H9 (cell line): ENCODE measurements at regions not wholly inside any gene's neighbourhood (a gene's known extent, or its start where the extent isn't known, plus 50 kb on each side); places are given as distances from the start of the nearest gene placed in this dataset.

Experiments
- DNase-seq: peaks from one replicate; pipeline ENCODE4 v3.0.0-alpha.2; 2017
- H2AFZ ChIP-seq: one replicate; pipeline ENCODE4 v1.6.1; 2013; ENCODE audit warnings: mild to moderate bottlenecking, low read length, control low read depth, moderate library complexity
- H2AK5ac ChIP-seq: 2 replicates; pipeline ENCODE4 v1.6.1; 2013; ENCODE audit warnings: low read length, control low read depth, mixed read lengths; ENCODE audit not compliant: insufficient read length
- H2BK120ac ChIP-seq: one replicate; pipeline ENCODE4 v1.6.1; 2013; ENCODE audit warnings: low read depth, mild to moderate bottlenecking, low read length, control low read depth, inconsistent platforms; ENCODE audit not compliant: poor library complexity, severe bottlenecking
- H2BK12ac ChIP-seq: 2 replicates; pipeline ENCODE4 v1.6.1; 2013; ENCODE audit warnings: low read length, control low read depth, mixed read lengths, low read depth; ENCODE audit not compliant: insufficient read length
- H2BK15ac ChIP-seq: 2 replicates; pipeline ENCODE4 v1.6.1; 2013; ENCODE audit warnings: low read depth, low read length, control low read depth
- H2BK20ac ChIP-seq: one replicate; pipeline ENCODE4 v1.6.1; 2013; ENCODE audit warnings: low read depth, mild to moderate bottlenecking, low read length, control low read depth, inconsistent platforms; ENCODE audit not compliant: poor library complexity, severe bottlenecking
- H2BK5ac ChIP-seq: 2 replicates; pipeline ENCODE4 v1.6.1; 2013; ENCODE audit warnings: low read length, control low read depth, mixed read lengths; ENCODE audit not compliant: insufficient read length
- H3K14ac ChIP-seq: 2 replicates; pipeline ENCODE4 v1.6.1; 2013; ENCODE audit warnings: low read length, control low read depth; ENCODE audit not compliant: insufficient read depth
- H3K18ac ChIP-seq: 2 replicates; pipeline ENCODE4 v1.6.1; 2013; ENCODE audit warnings: low read depth, mild to moderate bottlenecking, mixed read lengths, low read length, control low read depth; ENCODE audit not compliant: insufficient read length
- H3K23ac ChIP-seq: 2 replicates; pipeline ENCODE4 v1.6.1; 2013; ENCODE audit warnings: low read length, control low read depth, mixed read lengths, low read depth; ENCODE audit not compliant: insufficient read length
- H3K23me2 ChIP-seq: 2 replicates; pipeline ENCODE4 v1.6.1; 2013; ENCODE audit warnings: low read depth, mild to moderate bottlenecking, mixed read lengths, low read length, control low read depth; ENCODE audit not compliant: insufficient read length, poor library complexity, severe bottlenecking
- H3K27ac ChIP-seq: 2 replicates; pipeline ENCODE4 v1.5.1; 2013; ENCODE audit warnings: low read length, control low read depth, mixed read lengths, low read depth; ENCODE audit not compliant: insufficient read length
- H3K27me3 ChIP-seq: 2 replicates; pipeline ENCODE4 v1.6.1; 2013; ENCODE audit warnings: low read length, control low read depth, inconsistent platforms; ENCODE audit not compliant: insufficient read depth
- H3K4ac ChIP-seq: 2 replicates; pipeline ENCODE4 v1.6.1; 2013; ENCODE audit warnings: low read depth, mild to moderate bottlenecking, control low read depth, inconsistent platforms, low read length, moderate library complexity
- H3K4me1 ChIP-seq: 2 replicates; pipeline ENCODE4 v1.6.1; 2013; ENCODE audit warnings: low read length, control low read depth, inconsistent platforms; ENCODE audit not compliant: insufficient read depth
- H3K4me2 ChIP-seq: 2 replicates; pipeline ENCODE4 v1.6.1; 2013; ENCODE audit warnings: low read length, control low read depth, mixed read lengths; ENCODE audit not compliant: insufficient read length, insufficient read depth
- H3K56ac ChIP-seq: 2 replicates; pipeline ENCODE4 v1.6.1; 2013; ENCODE audit warnings: low read depth, mild to moderate bottlenecking, mixed read lengths, low read length, control low read depth; ENCODE audit not compliant: insufficient read length
- H3K79me1 ChIP-seq: 2 replicates; pipeline ENCODE4 v1.6.1; 2013; ENCODE audit warnings: low read depth, mild to moderate bottlenecking, moderate library complexity, low read length, control low read depth, inconsistent platforms; ENCODE audit not compliant: insufficient read depth, poor library complexity, severe bottlenecking
- H3K79me2 ChIP-seq: 2 replicates; pipeline ENCODE4 v1.6.1; 2013; ENCODE audit warnings: low read length, control low read depth, inconsistent platforms; ENCODE audit not compliant: insufficient read depth
- H3K9ac ChIP-seq: 2 replicates; pipeline ENCODE4 v1.6.1; 2013; ENCODE audit warnings: low read length, control low read depth, mixed read lengths; ENCODE audit not compliant: insufficient read length; ENCODE audit errors: extremely low read depth
- H3K9me3 ChIP-seq: one replicate; pipeline ENCODE4 v1.6.1; 2013; ENCODE audit warnings: low read depth, low read length, inconsistent platforms; ENCODE audit not compliant: control insufficient read depth
- H3T11ph ChIP-seq: one replicate; pipeline ENCODE4 v1.6.1; 2013; ENCODE audit warnings: mild to moderate bottlenecking, low read length, control low read depth, inconsistent platforms
- H4K20me1 ChIP-seq: one replicate; pipeline ENCODE4 v1.6.1; 2013; ENCODE audit not compliant: control insufficient read depth, insufficient read length, insufficient read depth
- H4K5ac ChIP-seq: 2 replicates; pipeline ENCODE4 v1.6.1; 2013; ENCODE audit warnings: low read depth, mild to moderate bottlenecking, mixed read lengths, low read length, control low read depth; ENCODE audit not compliant: insufficient read length
- H4K8ac ChIP-seq: replicated peaks from 2 replicates; pipeline ENCODE4 v1.6.1; 2013; ENCODE audit warnings: low read length, control low read depth, mixed read lengths, low read depth; ENCODE audit not compliant: insufficient read length
- H4K91ac ChIP-seq: 2 replicates; pipeline ENCODE4 v1.6.1; 2013; ENCODE audit warnings: low read depth, mild to moderate bottlenecking, moderate library complexity, mixed read lengths, low read length, control low read depth; ENCODE audit not compliant: insufficient read length
- H3K27ac Mint-ChIP-seq, 3 experiments: 2 replicates in 2 of 3; 3 replicates in 1 of 3; pipeline ENCODE4 v1.8.0; 2020 to 2021; ENCODE audit warnings: mixed read lengths in 3 of 3, mild to moderate bottlenecking in 1 of 3, moderate library complexity in 1 of 3
- H3K27me3 Mint-ChIP-seq: 2 replicates; pipeline ENCODE4 v1.8.0; 2021; ENCODE audit warnings: low read depth, mild to moderate bottlenecking, moderate library complexity, mixed read lengths
- H3K36me3 Mint-ChIP-seq, 3 experiments: 2 replicates in 2 of 3; 3 replicates in 1 of 3; pipeline ENCODE4 v1.8.0; 2020 to 2021; ENCODE audit warnings: low read depth in 3 of 3, mixed read lengths in 3 of 3; ENCODE audit not compliant: insufficient read depth in 1 of 3
- H3K4me1 Mint-ChIP-seq, 2 experiments: 2 replicates each; pipeline ENCODE4 v1.8.0; 2020; ENCODE audit warnings: mixed read lengths in 2 of 2
- H3K4me3 Mint-ChIP-seq, 2 experiments: 2 replicates in 1 of 2; 3 replicates in 1 of 2; pipeline ENCODE4 v1.8.0; 2020 to 2021; ENCODE audit warnings: mild to moderate bottlenecking in 2 of 2, mixed read lengths in 2 of 2, moderate library complexity in 1 of 2
- H3K9me3 Mint-ChIP-seq, 2 experiments: 2 replicates in 1 of 2; 3 replicates in 1 of 2; pipeline ENCODE4 v1.8.0; 2020; ENCODE audit warnings: mild to moderate bottlenecking in 2 of 2, mixed read lengths in 2 of 2, moderate library complexity in 1 of 2
- WGBS: extraction: QIAGEN DNeasy Blood & Tissue Kit; methylation state at CpG from one replicate; pipeline ENCODE4 v1.1.7; 2013; ENCODE audit warnings: missing lambda C conversion rate, low lambda C conversion rate, mixed read lengths; ENCODE audit not compliant: insufficient read length; ENCODE audit errors: extremely low coverage; 5-methylcytosine and 5-hydroxymethylcytosine counted together
- TF ChIP-seq, protein P1 (sequence below): fragments of 200-600 bp; sonication (generic); conservative IDR thresholded peaks from 3 replicates; pipeline ENCODE4 v1.8.0; 2021; ENCODE audit warnings: antibody characterized with exemption, mild to moderate bottlenecking

DNA sequence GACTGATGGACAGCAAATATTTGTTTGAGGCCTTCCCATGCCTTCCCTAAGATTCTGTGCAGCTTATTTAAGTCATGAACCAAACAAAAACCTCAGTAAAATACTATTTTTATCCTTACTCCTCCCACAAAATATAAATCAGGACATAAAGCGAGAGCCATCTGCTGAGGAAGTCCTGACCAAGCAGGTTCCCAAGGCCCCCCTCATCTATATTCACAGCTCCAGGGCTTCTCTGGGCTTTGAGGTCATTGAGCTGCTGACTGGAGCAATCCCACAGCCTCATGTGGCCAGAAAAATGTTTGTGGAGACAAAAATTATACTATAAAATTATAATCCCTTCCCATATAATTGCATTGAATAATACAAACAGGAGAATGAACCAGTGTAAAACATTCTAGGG lies 846.2 kb downstream of the ADGRL2 start:
- H3K4me2 ChIP-seq, result no peak overlapping the region
- no peak overlapping the region for H3T11ph ChIP-seq
- Mint-ChIP-seq H3K36me3 (no peaks in the 10 kb centered on the region; a peak in 1 of 7 replicates), H3K27me3 (no peaks in the 10 kb centered on the region), H3K9me3 (no peaks in the 10 kb centered on the region), H3K4me1 (peaks cover 6 to 9% of the 10 kb centered on the region in 2 experiments), H3K27ac (0 out of 7 replicates have a peak overlapping the region, but pooled peaks of 1 of the 3 experiments have one; percentile 26), H3K4me3 (no peak overlapping the region)
- no peak overlapping the region for H3K27ac ChIP-seq
- H2AFZ ChIP-seq, result no peak overlapping the region
- H3K4me1 ChIP-seq, result no peaks in the 10 kb centered on the region
- H3K79me1 ChIP-seq, result no peaks in the 10 kb centered on the region
- H2BK5ac ChIP-seq, result no peak overlapping the region
- no peak for DNase-seq
- no peak overlapping the region for H3K4ac ChIP-seq
- H3K23me2 ChIP-seq, result no peaks in the 10 kb centered on the region
- no peak overlapping the region for H4K8ac ChIP-seq
- no peak overlapping the region for H2BK15ac ChIP-seq
- H3K23ac ChIP-seq, result no peak overlapping the region
- no peak overlapping the region for H2BK120ac ChIP-seq
- no peaks in the 10 kb centered on the region for H3K9me3 ChIP-seq
- no CpG with 5 or more reads among the region's 1 CpG for WGBS
- H2BK20ac ChIP-seq, result no peak overlapping the region
- no peak overlapping the region for H3K9ac ChIP-seq
- no peaks in the 10 kb centered on the region for H4K20me1 ChIP-seq
- no peak overlapping the region for H4K5ac ChIP-seq
- H2AK5ac ChIP-seq, result no peak overlapping the region
- no peak overlapping the region for H2BK12ac ChIP-seq
- no peaks in the 10 kb centered on the region for H3K27me3 ChIP-seq
- no peak overlapping the region for H3K56ac ChIP-seq
- H3K14ac ChIP-seq, result no peak overlapping the region
- TF ChIP-seq, protein P1, sequence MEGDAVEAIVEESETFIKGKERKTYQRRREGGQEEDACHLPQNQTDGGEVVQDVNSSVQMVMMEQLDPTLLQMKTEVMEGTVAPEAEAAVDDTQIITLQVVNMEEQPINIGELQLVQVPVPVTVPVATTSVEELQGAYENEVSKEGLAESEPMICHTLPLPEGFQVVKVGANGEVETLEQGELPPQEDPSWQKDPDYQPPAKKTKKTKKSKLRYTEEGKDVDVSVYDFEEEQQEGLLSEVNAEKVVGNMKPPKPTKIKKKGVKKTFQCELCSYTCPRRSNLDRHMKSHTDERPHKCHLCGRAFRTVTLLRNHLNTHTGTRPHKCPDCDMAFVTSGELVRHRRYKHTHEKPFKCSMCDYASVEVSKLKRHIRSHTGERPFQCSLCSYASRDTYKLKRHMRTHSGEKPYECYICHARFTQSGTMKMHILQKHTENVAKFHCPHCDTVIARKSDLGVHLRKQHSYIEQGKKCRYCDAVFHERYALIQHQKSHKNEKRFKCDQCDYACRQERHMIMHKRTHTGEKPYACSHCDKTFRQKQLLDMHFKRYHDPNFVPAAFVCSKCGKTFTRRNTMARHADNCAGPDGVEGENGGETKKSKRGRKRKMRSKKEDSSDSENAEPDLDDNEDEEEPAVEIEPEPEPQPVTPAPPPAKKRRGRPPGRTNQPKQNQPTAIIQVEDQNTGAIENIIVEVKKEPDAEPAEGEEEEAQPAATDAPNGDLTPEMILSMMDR, result no peak
- no peaks in the 10 kb centered on the region for H3K79me2 ChIP-seq
- H4K91ac ChIP-seq, result no peak overlapping the region
- no peak overlapping the region for H3K18ac ChIP-seq
